Vagina (tissue), 2 donors: ENCODE measurements at regions not wholly inside any gene's neighbourhood (a gene's known extent, or its start where the extent isn't known, plus 50 kb on each side); places are given as distances from the start of the nearest gene placed in this dataset.

Experiments used
- DNase-seq, 2 donors: peaks; one replicate each; pipeline ENCODE4 v3.0.0-alpha.2; 2017; ENCODE audit errors: extremely low spot score in 2 of 2
- H3K27ac ChIP-seq: fragments of 200-600 bp; sonication (generic); one replicate; pipeline ENCODE4 v1.5.1; 2019
- H3K27me3 ChIP-seq: fragments of 200-600 bp; sonication (generic); one replicate; pipeline ENCODE4 v1.5.1; 2019
- H3K36me3 ChIP-seq, 2 donors: fragments of 200-600 bp; sonication (generic); one replicate each; pipeline ENCODE4 v1.5.1; 2017 to 2019
- H3K4me1 ChIP-seq: fragments of 200-600 bp; sonication (generic); one replicate; pipeline ENCODE4 v1.5.1; 2019
- H3K4me3 ChIP-seq, 2 donors: fragments of 200-600 bp; sonication (generic); 1 replicate in 1 of 2; 2 replicates in 1 of 2; pipeline ENCODE4 v1.5.1; 2016 to 2019
- H3K9me3 ChIP-seq: fragments of 200-600 bp; sonication (generic); one replicate; pipeline ENCODE4 v1.5.1; 2019
- POLR2A ChIP-seq, 2 donors: fragments of 450-650 bp; IDR thresholded peaks; one replicate each; pipeline ENCODE4 v1.6.1; 2017; ENCODE audit warnings: antibody characterized with exemption in 2 of 2, mild to moderate bottlenecking in 2 of 2, moderate library complexity in 2 of 2
- POLR2AphosphoS5 ChIP-seq, 2 donors: sonication (generic); formaldehyde crosslinking; IDR thresholded peaks; one replicate each; pipeline ENCODE4 v1.9.0; 2017; ENCODE audit warnings: antibody characterized with exemption in 2 of 2, mild to moderate bottlenecking in 2 of 2, low read depth in 1 of 2; ENCODE audit not compliant: insufficient read depth in 1 of 2
- intact Hi-C: fragments of 100-400 bp; cut with DNase I; formaldehyde crosslinking; loops from one replicate; pipeline ENCODE4 v1.15.1; 2023
- TF ChIP-seq, protein P1 (sequence below), 3 experiments: fragments of 450-650 bp in 2 of 3; fragments of 200-600 bp in 1 of 3; sonication (generic) in 1 of 3; IDR thresholded peaks; one replicate each; pipeline ENCODE4 v1.5.1; 2017 to 2019; ENCODE audit warnings: antibody characterized with exemption in 3 of 3, mild to moderate bottlenecking in 2 of 3, moderate library complexity in 2 of 3

DNA sequence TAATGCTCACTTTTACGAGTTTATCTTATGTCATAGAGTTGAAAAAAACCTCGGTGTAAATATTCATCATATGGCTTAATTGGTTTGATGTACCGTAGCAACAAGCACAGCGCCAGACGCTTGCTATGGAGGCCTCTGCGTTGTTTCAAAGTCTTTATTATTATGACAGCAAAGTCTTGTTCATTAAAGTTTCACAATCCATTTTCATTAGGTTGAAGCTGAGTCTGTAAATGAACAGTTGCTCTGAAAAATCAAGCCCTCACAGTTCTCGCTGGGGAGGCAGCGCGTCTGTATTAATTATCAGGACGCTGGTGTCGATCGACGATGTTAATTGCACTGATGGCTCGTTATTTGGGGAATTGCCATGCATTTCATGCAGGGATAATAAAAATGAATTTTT, 185.6 kb downstream of the INSC start:
- TF ChIP-seq, protein P1, sequence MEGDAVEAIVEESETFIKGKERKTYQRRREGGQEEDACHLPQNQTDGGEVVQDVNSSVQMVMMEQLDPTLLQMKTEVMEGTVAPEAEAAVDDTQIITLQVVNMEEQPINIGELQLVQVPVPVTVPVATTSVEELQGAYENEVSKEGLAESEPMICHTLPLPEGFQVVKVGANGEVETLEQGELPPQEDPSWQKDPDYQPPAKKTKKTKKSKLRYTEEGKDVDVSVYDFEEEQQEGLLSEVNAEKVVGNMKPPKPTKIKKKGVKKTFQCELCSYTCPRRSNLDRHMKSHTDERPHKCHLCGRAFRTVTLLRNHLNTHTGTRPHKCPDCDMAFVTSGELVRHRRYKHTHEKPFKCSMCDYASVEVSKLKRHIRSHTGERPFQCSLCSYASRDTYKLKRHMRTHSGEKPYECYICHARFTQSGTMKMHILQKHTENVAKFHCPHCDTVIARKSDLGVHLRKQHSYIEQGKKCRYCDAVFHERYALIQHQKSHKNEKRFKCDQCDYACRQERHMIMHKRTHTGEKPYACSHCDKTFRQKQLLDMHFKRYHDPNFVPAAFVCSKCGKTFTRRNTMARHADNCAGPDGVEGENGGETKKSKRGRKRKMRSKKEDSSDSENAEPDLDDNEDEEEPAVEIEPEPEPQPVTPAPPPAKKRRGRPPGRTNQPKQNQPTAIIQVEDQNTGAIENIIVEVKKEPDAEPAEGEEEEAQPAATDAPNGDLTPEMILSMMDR (IDR thresholded peaks at IDR 0.05) = no peak
- no peak for TF ChIP-seq POLR2A (IDR thresholded peaks at IDR 0.05)
- intact Hi-C loops = loop anchor here (5.0 kb wide), 1 partner anchor 1112 kb away; no protein-coding TSS in a partner anchor
- Histone ChIP-seq H3K27me3 (no peaks in the 10 kb centered on the region), H3K4me3 (no peak overlapping the region), H3K9me3 (no peaks in the 10 kb centered on the region), H3K27ac (no peak overlapping the region), H3K4me1 (no peaks in the 10 kb centered on the region), H3K36me3 (no peaks in the 10 kb centered on the region)
- no peak for DNase-seq

DNA sequence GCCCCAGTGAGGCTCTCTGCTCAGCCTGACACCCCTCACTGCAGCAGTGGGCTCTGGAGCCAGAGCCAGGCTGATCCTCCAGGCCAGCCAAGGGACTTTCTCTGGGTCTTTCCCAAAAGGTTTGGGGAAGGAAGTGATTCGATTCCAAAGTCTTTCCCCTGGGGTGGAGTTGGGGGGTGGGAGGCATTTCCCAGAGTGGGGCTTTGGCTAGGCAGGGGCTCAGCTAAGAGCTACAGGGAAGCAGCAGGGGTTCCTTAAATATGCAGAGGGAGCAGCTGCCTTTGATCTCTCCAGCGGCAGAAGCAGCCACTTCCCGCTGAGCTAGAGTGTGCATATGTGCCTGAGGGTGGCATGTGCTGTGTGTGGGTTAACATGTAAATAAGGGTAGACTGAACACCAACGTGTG, 192.9 kb downstream of the INSC start:
- no peaks in the 10 kb centered on the region for H3K4me1 ChIP-seq
- TF ChIP-seq POLR2AphosphoS5 (IDR thresholded peaks at IDR 0.05; ENCODE audit: insufficient read depth in 1 of 2, low read depth in 1 of 2) (no peak), POLR2A (IDR thresholded peaks at IDR 0.05) (no peak)
- TF ChIP-seq, protein P1 (IDR thresholded peaks at IDR 0.05) = no peak
- DNase-seq = no peak
- H3K27ac ChIP-seq = no peak overlapping the region
- H3K27me3 ChIP-seq = no peaks in the 10 kb centered on the region
- no peaks in the 10 kb centered on the region for H3K36me3 ChIP-seq
- no peak overlapping the region for H3K4me3 ChIP-seq
- intact Hi-C loops = no loop called here
- H3K9me3 ChIP-seq = no peaks in the 10 kb centered on the region

- no peaks in the 10 kb centered on the region for H3K9me3 ChIP-seq
- no peaks in the 10 kb centered on the region for H3K27me3 ChIP-seq
- no peaks in the 10 kb centered on the region for H3K4me1 ChIP-seq
- H3K27ac ChIP-seq = no peak overlapping the region
- DNase-seq = no peak
- TF ChIP-seq POLR2AphosphoS5 (IDR thresholded peaks at IDR 0.05; ENCODE audit: insufficient read depth in 1 of 2, low read depth in 1 of 2) = no peak
- TF ChIP-seq, protein P1 (IDR thresholded peaks at IDR 0.05) = no peak
- H3K36me3 ChIP-seq = no peaks in the 10 kb centered on the region
- H3K4me3 ChIP-seq = no peak overlapping the region
- intact Hi-C loops = no loop called here
Observed at GRCh38 chr11:15308840-15309239, 194.1 kb downstream of the INSC start.

GRCh38 chr11:15309296-15309695, 194.6 kb downstream of the INSC start:
- intact Hi-C loops = no loop called here

DNA sequence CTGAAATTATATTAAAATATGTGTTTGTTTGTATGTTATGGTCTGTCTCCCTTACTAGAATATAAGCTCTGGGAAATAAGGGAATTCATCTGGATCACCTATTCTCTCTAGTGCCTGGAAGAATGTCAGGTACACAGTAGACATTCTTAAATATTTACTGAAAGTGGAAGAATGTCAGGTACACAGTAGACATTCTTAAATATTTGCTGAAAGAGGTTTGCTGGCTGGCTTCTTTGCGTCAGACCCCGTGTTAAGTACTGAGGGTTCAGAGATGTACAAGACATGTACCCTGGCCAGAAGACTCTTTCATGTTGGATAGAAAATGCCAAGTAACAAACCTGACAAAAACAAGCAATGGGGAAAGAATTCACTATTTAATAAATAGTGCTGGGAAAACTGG, 199.1 kb downstream of the INSC start:
- Histone ChIP-seq H3K27ac (no peak overlapping the region), H3K27me3 (no peaks in the 10 kb centered on the region), H3K36me3 (no peaks in the 10 kb centered on the region), H3K4me3 (no peak overlapping the region), H3K4me1 (no peaks in the 10 kb centered on the region), H3K9me3 (no peaks in the 10 kb centered on the region)
- TF ChIP-seq POLR2AphosphoS5 (IDR thresholded peaks at IDR 0.05; ENCODE audit: insufficient read depth in 1 of 2, low read depth in 1 of 2) = no peak
- TF ChIP-seq, protein P1 (IDR thresholded peaks at IDR 0.05) = no peak
- no peak for TF ChIP-seq POLR2A (IDR thresholded peaks at IDR 0.05)
- DNase-seq = no peak
- intact Hi-C loops = no loop called here

More at GRCh38 chr11:15309296-15309695, 194.6 kb downstream of the INSC start:
- Histone ChIP-seq H3K4me1 (no peaks in the 10 kb centered on the region), H3K9me3 (no peaks in the 10 kb centered on the region), H3K4me3 (no peak overlapping the region), H3K27ac (no peak overlapping the region), H3K36me3 (no peaks in the 10 kb centered on the region), H3K27me3 (no peaks in the 10 kb centered on the region)
- TF ChIP-seq, protein P1 (IDR thresholded peaks at IDR 0.05) = no peak
- TF ChIP-seq POLR2AphosphoS5 (IDR thresholded peaks at IDR 0.05; ENCODE audit: insufficient read depth in 1 of 2, low read depth in 1 of 2) (no peak), POLR2A (IDR thresholded peaks at IDR 0.05) (no peak)
- DNase-seq = no peak
